Activated CD4-positive, alpha-beta T cell treated with anti-CD3 and anti-CD28 coated beads, Interleukin-2, amount 50 U/mL, for 16 hours (primary cell): ENCODE measurements at regions not wholly inside any gene's neighbourhood (a gene's known extent, or its start where the extent isn't known, plus 50 kb on each side); places are given as distances from the start of the nearest gene placed in this dataset.
"Not testable (repeated sequence)": the region's sequence is repeated elsewhere in the genome, so short reads cannot be mapped to it uniquely, and the experiment has no call there.

Source experiments
- DNase-seq: peaks from one replicate; pipeline ENCODE4 v3.0.0-alpha.2; 2020

DNA sequence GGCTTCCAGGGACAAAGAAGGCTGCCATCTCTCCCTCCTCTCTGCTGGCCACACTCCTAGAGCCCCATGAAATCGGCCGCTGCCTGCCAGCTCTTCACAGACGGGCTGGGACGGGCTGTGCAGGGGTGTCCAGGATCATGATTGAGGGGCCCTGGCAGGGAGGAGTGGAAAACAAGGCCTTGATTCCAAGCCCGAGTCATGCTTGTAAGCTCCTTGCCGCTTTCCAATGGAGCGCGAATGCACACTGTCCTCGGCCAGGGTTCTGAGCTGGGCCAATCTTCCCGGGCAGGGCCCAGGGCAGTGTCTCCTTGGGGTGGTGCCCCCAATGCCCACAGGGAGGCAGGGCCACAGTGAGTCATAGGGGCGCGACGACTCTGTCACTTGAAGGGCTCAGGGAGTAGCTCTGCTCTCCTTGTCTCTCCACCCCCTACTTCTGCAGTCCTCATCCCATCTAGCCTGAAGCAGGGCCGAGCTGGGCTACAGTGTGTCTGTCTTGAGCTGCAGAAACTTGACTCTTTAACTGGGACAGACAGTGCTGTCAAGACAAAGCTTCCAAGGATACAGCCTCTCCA is 186.2 kb upstream of the SVIL start:
- DNase-seq, result no peak

DNA sequence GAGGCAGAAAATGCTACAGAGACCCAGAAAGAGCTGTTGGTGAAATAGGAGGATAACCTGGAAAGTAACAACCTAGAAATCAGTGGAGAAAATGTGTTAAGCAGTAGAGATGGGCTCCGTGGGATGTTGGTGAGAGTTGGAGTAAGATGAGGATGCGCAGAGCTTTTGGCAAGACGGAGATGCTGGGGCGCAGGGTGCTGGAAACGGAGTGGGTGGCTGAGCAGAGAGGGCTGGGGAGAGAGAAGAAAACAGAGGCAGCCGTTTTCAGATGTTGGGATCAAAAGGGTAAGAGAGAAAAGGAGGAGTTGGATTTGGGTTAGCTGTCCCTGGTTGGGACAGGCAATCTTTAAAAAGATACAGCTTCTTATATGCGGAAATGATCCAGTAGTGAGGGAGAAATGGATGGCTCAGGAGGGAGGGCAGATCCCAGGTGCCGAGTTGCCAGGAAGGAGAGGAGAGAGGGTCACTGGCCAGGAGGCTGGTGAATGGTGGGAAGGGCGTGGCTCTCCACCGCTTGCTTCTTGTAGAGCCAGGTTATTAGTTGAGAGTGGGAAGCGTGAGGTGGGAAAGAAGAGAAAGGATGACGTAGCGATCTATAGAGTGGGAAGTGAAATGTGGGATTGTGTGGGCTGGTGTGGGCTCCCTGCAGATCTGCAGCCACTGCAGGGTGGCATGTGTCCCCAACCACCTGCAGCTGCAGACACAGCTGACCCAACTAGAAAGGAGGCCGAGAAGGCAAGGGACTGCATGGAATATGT is 182.2 kb upstream of the SVIL start:
- no peak for DNase-seq

GRCh38 chr10:29815572-29815971 is 180.8 kb upstream of the SVIL start:
- DNase-seq, result no peak

- peak; percentile 73 for DNase-seq
Measured at GRCh38 chr10:29811751-29812427, 177.1 kb upstream of the SVIL start.

- no peak for DNase-seq
Measured at GRCh38 chr10:29810816-29811215, 176.0 kb upstream of the SVIL start.

GRCh38 chr10:29810231-29810630 is 175.5 kb upstream of the SVIL start:
- DNase-seq, result not testable (repeated sequence)

GRCh38 chr10:29809383-29809782 is 174.6 kb upstream of the SVIL start:
- DNase-seq, result no peak

GRCh38 chr10:29807163-29807806 is 172.5 kb upstream of the SVIL start:
- no peak for DNase-seq

DNA sequence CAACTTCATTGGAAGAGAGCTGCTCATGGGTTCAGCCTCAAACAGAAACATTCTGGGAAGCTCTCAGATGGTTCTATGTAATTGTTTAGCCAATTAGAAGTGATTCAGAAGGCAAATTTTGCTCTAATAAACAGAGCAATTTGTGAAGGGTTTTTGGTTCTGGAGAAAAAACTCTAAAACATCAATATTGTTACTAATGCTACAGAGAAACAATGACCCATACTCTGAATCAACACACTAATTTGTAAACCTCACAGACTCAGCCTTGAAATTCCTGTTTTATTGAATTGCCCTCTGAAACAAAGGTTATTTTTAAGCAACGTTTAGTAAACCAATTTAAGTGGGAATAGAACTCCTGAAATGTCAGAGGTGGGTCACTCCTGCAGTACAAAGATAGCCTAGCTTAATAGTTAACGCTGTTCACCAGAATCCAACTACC is 171.6 kb upstream of the SVIL start:
- DNase-seq, result no peak

DNA sequence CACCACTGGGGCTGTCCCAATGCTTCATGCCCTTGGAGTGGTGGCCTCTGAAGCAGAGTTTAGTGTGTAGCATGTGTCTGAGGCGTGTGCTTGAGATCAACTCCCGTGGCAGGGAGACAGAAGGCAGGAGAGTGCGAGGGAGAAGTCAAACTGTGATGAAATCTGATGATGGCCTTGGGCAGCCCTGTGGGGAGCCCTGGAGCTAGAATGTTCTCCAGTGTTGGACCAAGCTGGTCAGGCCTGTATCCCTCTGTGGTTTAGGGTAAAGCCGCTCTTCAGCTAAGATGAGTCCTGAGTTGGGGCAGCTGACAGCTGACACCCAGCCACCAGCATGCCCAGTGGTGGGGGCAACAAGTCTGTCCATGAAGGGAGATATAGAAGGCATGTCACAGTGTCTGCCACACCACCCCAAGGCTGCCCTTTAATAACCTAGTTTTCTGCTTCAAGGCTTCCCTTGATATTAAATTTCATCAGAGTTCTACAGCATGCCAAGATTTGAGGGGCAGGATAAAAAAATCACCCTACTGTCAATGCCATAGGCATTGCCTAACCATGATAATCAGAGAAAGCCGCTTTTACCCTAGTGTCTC is 170.5 kb upstream of the SVIL start:
- DNase-seq, result no peak

DNA sequence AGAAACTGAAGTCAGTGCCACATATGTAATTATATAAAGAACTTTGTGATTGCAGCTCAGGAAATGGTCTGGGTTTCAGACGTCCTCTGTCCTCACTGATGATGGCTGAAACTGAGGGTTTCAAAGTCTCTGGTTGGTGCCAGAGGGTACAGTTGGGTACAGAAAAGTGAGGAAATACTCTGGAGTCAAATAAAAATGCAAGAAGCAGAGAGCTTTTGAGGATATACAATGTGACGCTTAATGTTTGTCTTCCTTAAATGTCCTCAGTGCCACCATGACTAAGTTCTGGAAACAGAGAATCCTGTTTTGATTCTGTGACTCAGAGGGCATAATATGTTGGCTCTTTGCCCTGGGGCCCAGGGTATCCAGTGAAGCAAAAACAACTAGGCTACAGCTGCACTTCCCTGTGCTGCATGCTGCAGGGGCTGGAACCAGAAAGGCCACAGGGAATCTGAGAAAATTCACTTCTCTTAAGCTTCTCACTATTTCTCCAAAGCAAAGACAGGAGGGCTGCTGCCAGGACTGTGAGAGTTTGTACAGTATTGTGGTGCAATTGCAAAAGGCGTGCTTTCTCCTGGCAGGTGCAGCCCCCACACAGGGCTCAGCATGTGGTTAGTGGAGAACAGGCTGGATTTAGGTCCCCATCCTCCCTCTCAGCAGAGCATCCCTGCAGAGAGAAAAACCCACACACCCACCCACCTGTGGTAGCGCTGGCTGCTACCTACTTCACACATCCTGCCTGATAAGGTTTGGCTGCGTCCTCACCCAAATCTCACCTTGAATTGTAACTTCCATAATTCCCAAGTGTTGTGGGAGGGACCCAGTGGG is 169.5 kb upstream of the SVIL start:
- DNase-seq, result peak; percentile 48

DNA sequence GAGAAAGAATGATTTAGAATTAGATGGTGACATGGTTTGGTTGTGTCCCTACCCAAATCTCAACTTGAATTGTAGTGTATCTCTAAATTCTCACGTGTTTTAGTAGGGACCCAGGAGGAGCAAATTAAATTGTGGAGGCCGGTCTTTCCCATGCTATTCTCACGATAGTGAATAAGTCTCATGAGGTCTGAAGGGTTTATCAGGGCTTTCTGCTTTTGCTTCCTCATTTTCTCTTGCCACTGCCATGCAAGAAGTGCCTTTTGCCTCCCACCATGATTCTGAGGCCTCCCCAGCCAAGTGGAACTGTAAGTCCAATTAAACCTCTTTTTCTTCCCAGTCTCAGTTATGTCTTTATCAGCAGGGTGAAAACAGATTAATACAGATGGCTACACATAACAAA is 167.4 kb upstream of the SVIL start:
- DNase-seq, result no peak

DNA sequence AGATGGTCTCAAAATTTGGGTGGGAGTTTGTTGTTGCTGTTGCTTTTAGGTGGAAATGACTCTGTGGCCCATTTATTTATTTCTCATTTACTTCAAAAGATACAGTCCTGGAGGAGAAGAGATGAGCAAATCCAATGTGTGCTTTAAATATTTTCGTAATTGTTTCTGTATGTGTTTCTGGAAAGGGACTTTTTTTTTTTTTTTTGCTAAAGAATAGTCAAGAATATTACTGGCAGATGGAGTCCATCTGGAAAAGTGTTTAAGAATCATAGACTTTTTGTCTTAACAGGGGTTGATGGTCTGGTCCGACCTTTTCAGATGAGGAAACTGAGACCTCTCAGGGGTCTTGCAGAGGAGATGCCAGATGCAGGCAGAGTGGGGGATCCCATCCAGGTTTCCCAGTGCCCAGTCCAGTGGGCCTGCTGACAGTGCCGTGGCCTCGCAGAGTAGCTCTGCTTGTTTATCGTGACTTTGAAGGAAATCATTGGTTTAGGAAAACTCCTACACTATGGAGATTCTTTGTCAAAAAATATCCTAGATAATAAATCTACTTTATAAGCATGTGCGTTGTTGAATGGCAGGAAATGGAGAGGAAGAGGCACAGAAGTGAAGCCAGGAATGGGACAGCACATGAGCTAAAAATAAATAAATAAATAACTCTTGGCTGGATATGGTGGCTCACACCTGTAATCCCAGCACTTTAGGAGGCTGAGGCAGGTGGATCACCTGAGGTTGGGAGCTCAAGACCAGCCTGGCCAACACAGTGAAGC is 164.3 kb upstream of the SVIL start:
- DNase-seq, result no peak

GRCh38 chr10:29797616-29798015 is 162.8 kb upstream of the SVIL start:
- no peak for DNase-seq

- DNase-seq, result no peak
Measured at GRCh38 chr10:29795850-29796249, 161.1 kb upstream of the SVIL start.

- DNase-seq, result no peak
Measured at GRCh38 chr10:29794776-29795611, 160.2 kb upstream of the SVIL start.

- DNase-seq, result no peak
Measured at GRCh38 chr10:29791773-29792172, 157.0 kb upstream of the SVIL start.

DNA sequence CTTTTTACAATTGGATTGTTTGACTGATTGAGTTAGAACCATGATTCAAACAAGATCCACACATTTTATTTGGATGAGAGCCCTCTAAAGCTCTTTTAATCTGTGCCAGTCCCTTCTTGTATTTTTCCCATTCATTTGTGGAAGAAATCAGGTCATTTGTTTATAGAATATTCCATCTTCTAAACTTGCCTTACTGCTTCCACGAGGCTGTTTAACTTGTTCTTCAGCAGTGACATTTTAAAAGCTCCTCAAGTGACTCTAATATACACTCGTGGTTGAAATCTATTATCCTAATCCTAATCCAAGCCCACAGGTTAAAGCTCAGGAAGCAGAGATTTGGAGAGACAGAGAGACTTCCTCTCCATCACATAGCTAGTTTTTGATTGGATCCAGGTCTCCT is 155.4 kb upstream of the SVIL start:
- no peak for DNase-seq

- no peak for DNase-seq
Measured at GRCh38 chr10:29788113-29788512, 153.3 kb upstream of the SVIL start.

DNA sequence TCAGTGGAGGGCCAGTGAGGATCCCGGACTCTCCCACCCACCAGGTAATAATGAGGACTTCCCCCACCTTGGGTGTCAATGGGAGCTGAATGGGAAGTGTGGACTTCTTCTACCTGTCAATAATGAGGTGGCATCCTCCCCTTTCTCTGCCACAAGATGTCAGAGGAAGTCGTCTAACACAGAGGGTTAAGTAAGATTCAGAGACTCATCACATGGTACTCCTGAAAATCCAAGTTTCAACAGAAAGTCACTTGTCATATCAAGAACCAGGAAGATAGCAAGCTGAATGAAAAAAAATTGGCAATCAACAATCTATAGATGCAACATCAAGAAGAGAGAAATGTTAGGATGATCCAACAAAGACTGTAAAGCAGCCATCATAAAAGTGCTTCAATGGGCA is 150.9 kb upstream of the SVIL start:
- no peak for DNase-seq
